K562 (cell line): ENCODE measurements at regions not wholly inside any gene's neighbourhood (a gene's known extent, or its start where the extent isn't known, plus 50 kb on each side); places are given as distances from the start of the nearest gene placed in this dataset.

Source experiments
- ATAC-seq: fragments of 200-7000 bp; cut with Tn5 transposase; 3 replicates; pipeline ENCODE4 v1.9.1; 2020; ENCODE audit warnings: moderate library complexity
- BruUV-seq: library from RNA; stranded (reverse); fragments of 400-500 nt; replicated peaks from 2 replicates; lab custom pipeline; 2021; lab: Mats Ljungman, UMichigan
- CTCF ChIA-PET: fragments of 300-600 bp; formaldehyde crosslinking; extraction: SDS; loops from one replicate; lab custom pipeline; 2021; ENCODE audit warnings: low intra/inter-chr PET ratio; lab: Yijun Ruan, JAX
- POLR2A ChIA-PET: fragments of 300-600, 350-650 bp; sonication (Branson Sonifier 250); formaldehyde crosslinking; extraction: SDS; loops from one replicate; lab custom pipeline; 2021; ENCODE audit warnings: antibody characterized with exemption, inconsistent platforms; lab: Yijun Ruan, JAX
- DNase-seq, 4 experiments: peaks; one replicate each; pipeline versions ENCODE4 v3.0.0 to v3.0.0-alpha.2; 2011 to 2018; ENCODE audit warnings: low spot score in 3 of 4, mixed read lengths in 3 of 4; ENCODE audit errors: extremely low read depth in 1 of 4
- FAIRE-seq: peaks from 2 replicates; lab custom pipeline; 2011; peaks lifted over from hg19 to GRCh38; lab: Jason Lieb, UNC
- H2AFZ ChIP-seq: 2 replicates; pipeline ENCODE4 v1.6.0; 2011; ENCODE audit warnings: low read depth, low read length, control low read depth, inconsistent platforms
- H3K27ac ChIP-seq: fragments of 200-600 bp; 3 replicates; pipeline ENCODE4 v1.8.0; 2011; ENCODE audit warnings: low read depth, mild to moderate bottlenecking, control low read depth, inconsistent platforms, low read length, moderate library complexity, mixed read lengths; ENCODE audit errors: extremely low read depth
- H3K27me3 ChIP-seq, 2 experiments: fragments of 300-600 bp in 1 of 2; 2 replicates in 1 of 2; 3 replicates in 1 of 2; pipeline versions ENCODE4 v1.6.0 to v1.8.0; 2011; ENCODE audit warnings: inconsistent platforms in 2 of 2, low read length in 2 of 2, mild to moderate bottlenecking in 1 of 2, mixed read lengths in 1 of 2, moderate library complexity in 1 of 2; ENCODE audit not compliant: control insufficient read depth in 2 of 2, insufficient read depth in 2 of 2
- H3K36me3 ChIP-seq: fragments of 300-600 bp; 3 replicates; pipeline ENCODE4 v1.8.0; 2011; ENCODE audit warnings: mild to moderate bottlenecking, low read length, inconsistent platforms; ENCODE audit not compliant: control insufficient read depth, insufficient read depth
- H3K4me1 ChIP-seq, 2 experiments: fragments of 200-600 bp in 1 of 2; replicated peaks in 1 of 2; 2 replicates in 1 of 2; 3 replicates in 1 of 2; pipeline versions ENCODE4 v1.5.1 to v1.8.0; 2011; ENCODE audit warnings: inconsistent platforms in 2 of 2, low read length in 2 of 2, mild to moderate bottlenecking in 1 of 2, mixed read lengths in 1 of 2, moderate library complexity in 1 of 2; ENCODE audit not compliant: control insufficient read depth in 2 of 2, insufficient read depth in 2 of 2
- H3K4me2 ChIP-seq: 2 replicates; pipeline ENCODE4 v1.6.1; 2011; ENCODE audit warnings: low read length, control low read depth, inconsistent platforms, mixed read lengths; ENCODE audit not compliant: insufficient read depth
- H3K4me3 ChIP-seq: fragments of 200-600 bp; sonication (generic), shearing (Covaris generic); 2 replicates; pipeline ENCODE4 v1.5.1; 2016; ENCODE audit warnings: control low read depth, inconsistent platforms
- H3K79me2 ChIP-seq: fragments of 200-600 bp; 3 replicates; pipeline ENCODE4 v1.8.0; 2011; ENCODE audit warnings: low read length, inconsistent platforms; ENCODE audit not compliant: control insufficient read depth, insufficient read depth
- H3K9ac ChIP-seq, 2 experiments: 2 replicates each; pipeline versions ENCODE4 v1.6.0 to v1.6.1; 2011; ENCODE audit warnings: low read depth in 2 of 2, low read length in 2 of 2, control low read depth in 1 of 2, inconsistent platforms in 1 of 2, mild to moderate bottlenecking in 1 of 2, mixed read lengths in 1 of 2; ENCODE audit not compliant: insufficient read depth in 1 of 2
- H3K9me1 ChIP-seq: one replicate; pipeline ENCODE4 v1.6.0; 2011; ENCODE audit warnings: inconsistent platforms, mild to moderate bottlenecking, low read length, moderate library complexity; ENCODE audit not compliant: control insufficient read depth, insufficient read depth
- H3K9me3 ChIP-seq: replicated peaks from 2 replicates; pipeline ENCODE4 v1.5.1; 2011; ENCODE audit warnings: low read depth, low read length, inconsistent platforms; ENCODE audit not compliant: control insufficient read depth, insufficient read depth
- H4K20me1 ChIP-seq: replicated peaks from 2 replicates; pipeline ENCODE4 v1.6.1; 2011; ENCODE audit warnings: low read length, inconsistent platforms, mixed read lengths; ENCODE audit not compliant: control insufficient read depth, insufficient read depth
- CREM ChIP-seq: IDR thresholded peaks from 2 replicates; pipeline ENCODE4 v1.6.1; 2014; ENCODE audit warnings: antibody characterized with exemption, low read depth
- E2F3 ChIP-seq: fragments of 250-450 bp; sonication (Bioruptor Pico); IDR thresholded peaks from 2 replicates; pipeline ENCODE4 v1.4.0; 2020; ENCODE audit warnings: mild to moderate bottlenecking
- ETV5 ChIP-seq: sonication (generic); formaldehyde crosslinking; IDR thresholded peaks from 2 replicates; pipeline ENCODE4 v1.4.0; 2020; ENCODE audit warnings: low read depth, mild to moderate bottlenecking, missing genetic modification reagents
- FOS ChIP-seq: IDR thresholded peaks from 3 replicates; pipeline ENCODE4 v1.6.1; 2011; ENCODE audit not compliant: insufficient read length; ENCODE audit errors: extremely low read depth
- RBFOX2 ChIP-seq: fragments of 200-400 bp; formaldehyde crosslinking; IDR thresholded peaks from 2 replicates; pipeline ENCODE4 v1.6.1; 2017; ENCODE audit warnings: low read depth, mild to moderate bottlenecking, low read length, moderate library complexity
- STAG1 ChIP-seq: sonication (generic); formaldehyde crosslinking; IDR thresholded peaks from 2 replicates; pipeline ENCODE4 v1.5.0; 2020; ENCODE audit warnings: missing genetic modification reagents, borderline replicate concordance
- YY1 ChIP-seq, 3 experiments: IDR thresholded peaks; 2 replicates each; pipeline ENCODE4 v1.6.1; 2011; ENCODE audit warnings: low read length in 2 of 3, mild to moderate bottlenecking in 2 of 3, moderate library complexity in 2 of 3, borderline replicate concordance in 1 of 3, control low read depth in 1 of 3, low read depth in 1 of 3; ENCODE audit not compliant: insufficient read depth in 3 of 3, insufficient replicate concordance in 2 of 3, control insufficient read depth in 1 of 3, insufficient read length in 1 of 3; ENCODE audit errors: extremely low read depth in 1 of 3
- ZNF165 ChIP-seq: fragments of 250-450 bp; sonication (Bioruptor Pico); IDR thresholded peaks from 2 replicates; pipeline ENCODE4 v1.4.0; 2020; ENCODE audit warnings: borderline replicate concordance
- WGBS: fragments of 100-300 bp; shearing (Covaris generic); methylation state at CpG from one replicate; pipeline ENCODE4 v1.1.6; 2016; ENCODE audit warnings: low coverage, mixed read lengths; ENCODE audit not compliant: insufficient coverage; ENCODE audit errors: missing lambda C conversion rate; 5-methylcytosine and 5-hydroxymethylcytosine counted together
- in situ Hi-C: fragments of 300-500 bp; cut with MboI; formaldehyde crosslinking; loops from 4 replicates; pipeline ENCODE4 v1.15.0; 2018; ENCODE audit warnings: inconsistent platforms, mixed read lengths
- intact Hi-C: fragments of 100-400 bp; cut with micrococcal nuclease; formaldehyde crosslinking; loops from 2 replicates; pipeline ENCODE4 v1.14.2; 2022
- TF ChIP-seq, protein P1 (sequence below): sonication (generic); formaldehyde crosslinking; IDR thresholded peaks from 2 replicates; pipeline ENCODE4 v1.8.1; 2023; ENCODE audit warnings: mild to moderate bottlenecking, missing genetic modification reagents
- TF ChIP-seq, protein P2 (sequence below): fragments of 450-650 bp; IDR thresholded peaks from 2 replicates; pipeline ENCODE4 v1.6.1; 2017; ENCODE audit warnings: mild to moderate bottlenecking, moderate library complexity
- TF ChIP-seq, protein P3 (sequence below): fragments of 250-450 bp; sonication (Bioruptor Pico); IDR thresholded peaks from 2 replicates; pipeline ENCODE4 v1.8.0; 2022; ENCODE audit warnings: inconsistent platforms
- TF ChIP-seq, protein P4 (sequence below): sonication (generic); formaldehyde crosslinking; IDR thresholded peaks from 2 replicates; pipeline ENCODE4 v1.8.0; 2023; ENCODE audit warnings: mild to moderate bottlenecking, missing genetic modification reagents

DNA sequence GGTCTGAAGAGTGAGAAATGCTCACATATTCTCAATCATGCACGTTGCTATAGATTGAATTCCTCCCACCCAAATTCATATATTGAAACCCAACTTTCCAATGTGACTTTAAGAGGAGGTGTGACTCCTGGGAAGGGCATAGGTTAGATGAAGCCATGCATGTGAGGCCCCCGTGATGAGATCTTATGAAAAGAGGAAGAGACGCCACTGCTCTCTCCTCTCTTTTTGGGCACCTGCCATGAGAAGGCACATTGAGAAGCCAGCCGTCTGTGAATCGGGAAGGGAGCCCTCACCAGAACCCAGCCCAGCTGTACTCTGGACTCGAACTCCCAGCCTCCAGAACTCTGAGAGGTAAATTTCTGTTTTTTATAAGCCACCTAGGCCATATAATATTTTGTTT lies 842.6 kb upstream of the SALL3 start (continued):
- TF ChIP-seq, protein P1, sequence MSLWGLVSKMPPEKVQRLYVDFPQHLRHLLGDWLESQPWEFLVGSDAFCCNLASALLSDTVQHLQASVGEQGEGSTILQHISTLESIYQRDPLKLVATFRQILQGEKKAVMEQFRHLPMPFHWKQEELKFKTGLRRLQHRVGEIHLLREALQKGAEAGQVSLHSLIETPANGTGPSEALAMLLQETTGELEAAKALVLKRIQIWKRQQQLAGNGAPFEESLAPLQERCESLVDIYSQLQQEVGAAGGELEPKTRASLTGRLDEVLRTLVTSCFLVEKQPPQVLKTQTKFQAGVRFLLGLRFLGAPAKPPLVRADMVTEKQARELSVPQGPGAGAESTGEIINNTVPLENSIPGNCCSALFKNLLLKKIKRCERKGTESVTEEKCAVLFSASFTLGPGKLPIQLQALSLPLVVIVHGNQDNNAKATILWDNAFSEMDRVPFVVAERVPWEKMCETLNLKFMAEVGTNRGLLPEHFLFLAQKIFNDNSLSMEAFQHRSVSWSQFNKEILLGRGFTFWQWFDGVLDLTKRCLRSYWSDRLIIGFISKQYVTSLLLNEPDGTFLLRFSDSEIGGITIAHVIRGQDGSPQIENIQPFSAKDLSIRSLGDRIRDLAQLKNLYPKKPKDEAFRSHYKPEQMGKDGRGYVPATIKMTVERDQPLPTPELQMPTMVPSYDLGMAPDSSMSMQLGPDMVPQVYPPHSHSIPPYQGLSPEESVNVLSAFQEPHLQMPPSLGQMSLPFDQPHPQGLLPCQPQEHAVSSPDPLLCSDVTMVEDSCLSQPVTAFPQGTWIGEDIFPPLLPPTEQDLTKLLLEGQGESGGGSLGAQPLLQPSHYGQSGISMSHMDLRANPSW (CRISPR knock-in tag): no peak
- TF ChIP-seq ETV5 (CRISPR knock-in tag) (no peak), CREM (no peak), RBFOX2 (no peak), YY1 (IDR thresholded peaks at IDR 0.05; ENCODE audit: borderline replicate concordance in 1 of 3, control insufficient read depth in 1 of 3, extremely low read depth in 1 of 3, insufficient read depth in 3 of 3, insufficient read length in 1 of 3, insufficient replicate concordance in 2 of 3, low read depth in 1 of 3, low read length in 2 of 3) (no peak)
- TF ChIP-seq, protein P2, sequence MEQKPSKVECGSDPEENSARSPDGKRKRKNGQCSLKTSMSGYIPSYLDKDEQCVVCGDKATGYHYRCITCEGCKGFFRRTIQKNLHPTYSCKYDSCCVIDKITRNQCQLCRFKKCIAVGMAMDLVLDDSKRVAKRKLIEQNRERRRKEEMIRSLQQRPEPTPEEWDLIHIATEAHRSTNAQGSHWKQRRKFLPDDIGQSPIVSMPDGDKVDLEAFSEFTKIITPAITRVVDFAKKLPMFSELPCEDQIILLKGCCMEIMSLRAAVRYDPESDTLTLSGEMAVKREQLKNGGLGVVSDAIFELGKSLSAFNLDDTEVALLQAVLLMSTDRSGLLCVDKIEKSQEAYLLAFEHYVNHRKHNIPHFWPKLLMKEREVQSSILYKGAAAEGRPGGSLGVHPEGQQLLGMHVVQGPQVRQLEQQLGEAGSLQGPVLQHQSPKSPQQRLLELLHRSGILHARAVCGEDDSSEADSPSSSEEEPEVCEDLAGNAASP: no peak

DNA sequence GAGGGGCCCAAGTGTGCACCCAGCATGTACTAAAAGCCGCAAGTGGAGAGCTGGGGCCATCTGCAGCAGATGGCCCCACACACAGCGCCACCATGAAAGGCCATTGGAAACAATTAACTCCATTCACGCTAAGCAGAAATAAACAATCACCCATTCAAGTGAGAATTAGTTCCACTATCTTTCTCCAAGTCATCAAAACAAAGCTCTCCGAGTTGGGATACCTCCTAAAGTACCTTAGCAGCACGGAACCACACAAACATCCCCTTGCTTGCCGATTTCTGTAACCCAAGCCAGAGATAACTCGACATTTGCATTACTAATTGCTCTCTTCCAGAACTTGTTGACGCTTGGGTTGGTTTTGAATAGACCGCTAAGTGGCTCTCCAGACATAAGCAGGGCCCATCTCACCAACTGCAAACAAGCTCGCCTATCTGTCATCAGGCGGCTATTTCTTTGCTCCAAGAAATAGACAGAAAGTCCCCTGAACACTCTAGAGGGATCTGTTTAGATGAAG lies 840.6 kb upstream of the SALL3 start:
- no peaks in the 10 kb centered on the region for H3K4me1 ChIP-seq
- no peak overlapping the region for H3K27ac ChIP-seq
- ChIA-PET POLR2A (no interaction called here), CTCF (no interaction called here)
- H3K9ac ChIP-seq: no peak overlapping the region
- FAIRE-seq: no peak
- no peaks in the 10 kb centered on the region for H3K79me2 ChIP-seq
- no TSS peak for BruUV-seq
- no peak overlapping the region for H3K4me3 ChIP-seq
- H3K36me3 ChIP-seq: no peaks in the 10 kb centered on the region
- intact Hi-C loops: no loop called here
- no peak for ATAC-seq
- WGBS: under 1% methylated on average over 10 of the region's 11 CpGs
- no peak overlapping the region for H3K4me2 ChIP-seq
- in situ Hi-C loops: no loop called here
- no peak for DNase-seq
- H2AFZ ChIP-seq: no peak overlapping the region
- H3K9me3 ChIP-seq: no peaks in the 10 kb centered on the region
- H3K27me3 ChIP-seq: peaks cover 0 to 26% of the 10 kb centered on the region in 2 experiments; a peak in 2 of 5 replicates
- H4K20me1 ChIP-seq: no peaks in the 10 kb centered on the region
- H3K9me1 ChIP-seq: no peaks in the 10 kb centered on the region
- TF ChIP-seq, protein P3, sequence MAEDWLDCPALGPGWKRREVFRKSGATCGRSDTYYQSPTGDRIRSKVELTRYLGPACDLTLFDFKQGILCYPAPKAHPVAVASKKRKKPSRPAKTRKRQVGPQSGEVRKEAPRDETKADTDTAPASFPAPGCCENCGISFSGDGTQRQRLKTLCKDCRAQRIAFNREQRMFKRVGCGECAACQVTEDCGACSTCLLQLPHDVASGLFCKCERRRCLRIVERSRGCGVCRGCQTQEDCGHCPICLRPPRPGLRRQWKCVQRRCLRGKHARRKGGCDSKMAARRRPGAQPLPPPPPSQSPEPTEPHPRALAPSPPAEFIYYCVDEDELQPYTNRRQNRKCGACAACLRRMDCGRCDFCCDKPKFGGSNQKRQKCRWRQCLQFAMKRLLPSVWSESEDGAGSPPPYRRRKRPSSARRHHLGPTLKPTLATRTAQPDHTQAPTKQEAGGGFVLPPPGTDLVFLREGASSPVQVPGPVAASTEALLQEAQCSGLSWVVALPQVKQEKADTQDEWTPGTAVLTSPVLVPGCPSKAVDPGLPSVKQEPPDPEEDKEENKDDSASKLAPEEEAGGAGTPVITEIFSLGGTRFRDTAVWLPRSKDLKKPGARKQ: no peak
- TF ChIP-seq ZNF165 (CRISPR knock-in tag) (no peak), E2F3 (CRISPR knock-in tag) (no peak), FOS (no peak), STAG1 (CRISPR knock-in tag) (no peak)
- TF ChIP-seq, protein P4, sequence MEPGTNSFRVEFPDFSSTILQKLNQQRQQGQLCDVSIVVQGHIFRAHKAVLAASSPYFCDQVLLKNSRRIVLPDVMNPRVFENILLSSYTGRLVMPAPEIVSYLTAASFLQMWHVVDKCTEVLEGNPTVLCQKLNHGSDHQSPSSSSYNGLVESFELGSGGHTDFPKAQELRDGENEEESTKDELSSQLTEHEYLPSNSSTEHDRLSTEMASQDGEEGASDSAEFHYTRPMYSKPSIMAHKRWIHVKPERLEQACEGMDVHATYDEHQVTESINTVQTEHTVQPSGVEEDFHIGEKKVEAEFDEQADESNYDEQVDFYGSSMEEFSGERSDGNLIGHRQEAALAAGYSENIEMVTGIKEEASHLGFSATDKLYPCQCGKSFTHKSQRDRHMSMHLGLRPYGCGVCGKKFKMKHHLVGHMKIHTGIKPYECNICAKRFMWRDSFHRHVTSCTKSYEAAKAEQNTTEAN: no peak
